HL-60/S4 treated with phorbol 12-myristate 13-acetate at 8.2 ng/mL for 4 days and 3 days (cell line): ENCODE measurements at regions not wholly inside any gene's neighbourhood (a gene's known extent, or its start where the extent isn't known, plus 50 kb on each side); places are given as distances from the start of the nearest gene placed in this dataset.

ENCODE experiments used
- in situ Hi-C: fragments of 300-500 bp; cut with MboI; formaldehyde crosslinking; loops from 2 replicates; pipeline ENCODE4 v1.15.0; 2022; ENCODE audit warnings: low sequenced_read_pairs

- in situ Hi-C loops, result no loop called here
These were observed 123.8 kb downstream of the TM9SF2 start for GRCh38 chr13:99624936-99625540.

- in situ Hi-C loops, result no loop called here
These were observed 119.5 kb downstream of the TM9SF2 start for GRCh38 chr13:99620806-99621205.

- in situ Hi-C loops, result no loop called here
These were observed 117.9 kb downstream of the TM9SF2 start for GRCh38 chr13:99619207-99619606.

- in situ Hi-C loops, result no loop called here
These were observed 116.4 kb downstream of the TM9SF2 start for GRCh38 chr13:99617474-99618255.

- in situ Hi-C loops, result no loop called here
These were observed 113.2 kb downstream of the TM9SF2 start for GRCh38 chr13:99614465-99614885.
